Breast epithelium (tissue), 3 donors: ENCODE measurements at regions not wholly inside any gene's neighbourhood (a gene's known extent, or its start where the extent isn't known, plus 50 kb on each side); places are given as distances from the start of the nearest gene placed in this dataset.

ENCODE experiments used
- POLR2A ChIP-seq: fragments of 450-650 bp; IDR thresholded peaks from one replicate; pipeline ENCODE4 v1.6.1; 2016; ENCODE audit warnings: antibody characterized with exemption, mild to moderate bottlenecking, moderate library complexity
- TF ChIP-seq, protein P1 (sequence below), 3 donors: fragments of 450-650 bp; IDR thresholded peaks; one replicate each; pipeline ENCODE4 v1.5.1; 2016 to 2017; ENCODE audit warnings: antibody characterized with exemption in 3 of 3, mild to moderate bottlenecking in 3 of 3, moderate library complexity in 3 of 3

GRCh38 chr2:200040831-200041230, 85.4 kb downstream of the MAIP1 start:
- TF ChIP-seq, protein P1, sequence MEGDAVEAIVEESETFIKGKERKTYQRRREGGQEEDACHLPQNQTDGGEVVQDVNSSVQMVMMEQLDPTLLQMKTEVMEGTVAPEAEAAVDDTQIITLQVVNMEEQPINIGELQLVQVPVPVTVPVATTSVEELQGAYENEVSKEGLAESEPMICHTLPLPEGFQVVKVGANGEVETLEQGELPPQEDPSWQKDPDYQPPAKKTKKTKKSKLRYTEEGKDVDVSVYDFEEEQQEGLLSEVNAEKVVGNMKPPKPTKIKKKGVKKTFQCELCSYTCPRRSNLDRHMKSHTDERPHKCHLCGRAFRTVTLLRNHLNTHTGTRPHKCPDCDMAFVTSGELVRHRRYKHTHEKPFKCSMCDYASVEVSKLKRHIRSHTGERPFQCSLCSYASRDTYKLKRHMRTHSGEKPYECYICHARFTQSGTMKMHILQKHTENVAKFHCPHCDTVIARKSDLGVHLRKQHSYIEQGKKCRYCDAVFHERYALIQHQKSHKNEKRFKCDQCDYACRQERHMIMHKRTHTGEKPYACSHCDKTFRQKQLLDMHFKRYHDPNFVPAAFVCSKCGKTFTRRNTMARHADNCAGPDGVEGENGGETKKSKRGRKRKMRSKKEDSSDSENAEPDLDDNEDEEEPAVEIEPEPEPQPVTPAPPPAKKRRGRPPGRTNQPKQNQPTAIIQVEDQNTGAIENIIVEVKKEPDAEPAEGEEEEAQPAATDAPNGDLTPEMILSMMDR (IDR thresholded peaks at IDR 0.05), result no peak
- no peak for TF ChIP-seq POLR2A
